Stimulated activated CD4-positive, alpha-beta T cell treated with anti-CD3 and anti-CD28 coated beads, TNF-alpha, amount 100 ng/mL, for 48 hours (primary cell): ENCODE measurements at regions not wholly inside any gene's neighbourhood (a gene's known extent, or its start where the extent isn't known, plus 50 kb on each side); places are given as distances from the start of the nearest gene placed in this dataset.
"Not testable (repeated sequence)": the region's sequence is repeated elsewhere in the genome, so short reads cannot be mapped to it uniquely, and the experiment has no call there.

Experiments used
- DNase-seq, 3 donors: peaks; one replicate each; pipeline ENCODE4 v3.0.0-alpha.2; 2020; ENCODE audit warnings: low read depth in 3 of 3

GRCh38 chr3:137300703-137301102, 342.9 kb downstream of the IL20RB start:
- DNase-seq, result no peak

GRCh38 chr3:137304313-137305056, 346.7 kb downstream of the IL20RB start:
- no peak for DNase-seq

- DNase-seq, result no peak
Measured at GRCh38 chr3:137324114-137324513, 366.3 kb downstream of the IL20RB start.

- no peak for DNase-seq
Measured at GRCh38 chr3:137325170-137325569, 367.4 kb downstream of the IL20RB start.

- DNase-seq, result no peak
Measured at GRCh38 chr3:137325934-137326333, 368.2 kb downstream of the IL20RB start.

GRCh38 chr3:137329594-137329993, 371.8 kb downstream of the IL20RB start:
- DNase-seq, result no peak

- no peak for DNase-seq
Measured at GRCh38 chr3:137330246-137330645, 372.5 kb downstream of the IL20RB start.

GRCh38 chr3:137332297-137332696, 374.5 kb downstream of the IL20RB start:
- no peak for DNase-seq

GRCh38 chr3:137335478-137335877, 377.7 kb downstream of the IL20RB start:
- no peak for DNase-seq

GRCh38 chr3:137338400-137338799, 380.6 kb downstream of the IL20RB start:
- DNase-seq, result not testable (repeated sequence)

- no peak for DNase-seq
Measured at GRCh38 chr3:137343283-137343682, 385.5 kb downstream of the IL20RB start.

- no peak for DNase-seq
Measured at GRCh38 chr3:137347132-137347531, 389.3 kb downstream of the IL20RB start.

- DNase-seq, result no peak
Measured at GRCh38 chr3:137347817-137348368, 390.1 kb downstream of the IL20RB start.

GRCh38 chr3:137348936-137349335, 391.2 kb downstream of the IL20RB start:
- DNase-seq, result no peak

- no peak for DNase-seq
Measured at GRCh38 chr3:137349557-137350348, 392.0 kb downstream of the IL20RB start.

GRCh38 chr3:137360531-137361201, 402.9 kb downstream of the IL20RB start:
- no peak for DNase-seq

GRCh38 chr3:137382005-137382594, 382.0 kb upstream of the SOX14 start:
- DNase-seq, result no peak

- DNase-seq, result no peak
Measured at GRCh38 chr3:137385922-137386321, 378.2 kb upstream of the SOX14 start.

- DNase-seq, result no peak
Measured at GRCh38 chr3:137409584-137409983, 354.5 kb upstream of the SOX14 start.

- no peak for DNase-seq
Measured at GRCh38 chr3:137410028-137410427, 354.1 kb upstream of the SOX14 start.

GRCh38 chr3:137420198-137420995, 343.7 kb upstream of the SOX14 start:
- DNase-seq, result no peak
